ENCODE measurements at regions not wholly inside any gene's neighbourhood (a gene's known extent, or its start where the extent isn't known, plus 50 kb on each side); places are given as distances from the start of the nearest gene placed in this dataset.

DNA sequence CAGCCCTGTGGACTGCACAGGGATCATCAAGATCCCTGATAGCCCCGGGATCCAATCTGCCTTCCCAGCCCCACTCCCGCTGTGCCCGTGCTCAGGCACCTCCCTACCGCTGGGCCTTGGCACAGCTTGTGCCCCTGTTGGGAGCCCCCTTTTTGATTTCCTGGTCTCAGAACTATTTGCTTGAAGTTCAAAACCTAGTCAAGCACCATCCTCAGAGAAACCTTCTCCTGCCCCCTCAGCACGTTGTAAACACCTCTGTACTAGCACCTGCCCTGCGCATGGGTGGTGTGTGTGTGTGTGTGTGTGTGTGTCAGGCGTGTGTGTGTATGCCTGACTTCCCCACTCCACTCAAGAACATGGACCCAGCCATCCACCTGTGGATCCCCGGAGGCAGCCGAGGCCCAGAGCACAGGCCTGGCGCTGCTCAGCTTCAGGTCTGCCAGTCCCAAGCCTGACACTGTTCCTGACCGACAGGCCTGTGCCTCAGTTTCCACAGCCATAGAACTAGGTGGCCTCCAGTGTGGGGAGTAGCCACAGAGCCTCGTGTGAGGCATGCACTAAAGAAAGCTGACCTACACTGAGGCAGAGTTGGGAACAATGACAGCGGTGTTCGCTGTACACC is 65.5 kb downstream of the ADRA2C start:
- H3K36me3 ChIP-seq (ENCODE audit: insufficient read depth, low read length) = no peaks in the 10 kb centered on the region
- no peaks in the 10 kb centered on the region for H3K27me3 ChIP-seq (ENCODE audit: insufficient read depth, low read length, poor library complexity, severe bottlenecking)
- no peak overlapping the region for H3K4me3 ChIP-seq (ENCODE audit: low read length, poor library complexity, severe bottlenecking)
- no peaks in the 10 kb centered on the region for H4K20me1 ChIP-seq (ENCODE audit: insufficient read depth, low read length, poor library complexity, severe bottlenecking)
- no peak overlapping the region for H2AFZ ChIP-seq (ENCODE audit: low read length)
- H3K4me2 ChIP-seq (ENCODE audit: low read depth, low read length, poor library complexity, severe bottlenecking) = no peak overlapping the region
- TF ChIP-seq, protein P1, sequence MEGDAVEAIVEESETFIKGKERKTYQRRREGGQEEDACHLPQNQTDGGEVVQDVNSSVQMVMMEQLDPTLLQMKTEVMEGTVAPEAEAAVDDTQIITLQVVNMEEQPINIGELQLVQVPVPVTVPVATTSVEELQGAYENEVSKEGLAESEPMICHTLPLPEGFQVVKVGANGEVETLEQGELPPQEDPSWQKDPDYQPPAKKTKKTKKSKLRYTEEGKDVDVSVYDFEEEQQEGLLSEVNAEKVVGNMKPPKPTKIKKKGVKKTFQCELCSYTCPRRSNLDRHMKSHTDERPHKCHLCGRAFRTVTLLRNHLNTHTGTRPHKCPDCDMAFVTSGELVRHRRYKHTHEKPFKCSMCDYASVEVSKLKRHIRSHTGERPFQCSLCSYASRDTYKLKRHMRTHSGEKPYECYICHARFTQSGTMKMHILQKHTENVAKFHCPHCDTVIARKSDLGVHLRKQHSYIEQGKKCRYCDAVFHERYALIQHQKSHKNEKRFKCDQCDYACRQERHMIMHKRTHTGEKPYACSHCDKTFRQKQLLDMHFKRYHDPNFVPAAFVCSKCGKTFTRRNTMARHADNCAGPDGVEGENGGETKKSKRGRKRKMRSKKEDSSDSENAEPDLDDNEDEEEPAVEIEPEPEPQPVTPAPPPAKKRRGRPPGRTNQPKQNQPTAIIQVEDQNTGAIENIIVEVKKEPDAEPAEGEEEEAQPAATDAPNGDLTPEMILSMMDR (conservative IDR thresholded peaks at IDR 0.05; ENCODE audit: low read length) = no peak
- no peak for TF ChIP-seq EZH2phosphoT487 (IDR thresholded peaks at IDR 0.05; ENCODE audit: borderline replicate concordance)
- H3K4me1 ChIP-seq (ENCODE audit: insufficient read depth, low read length, poor library complexity, severe bottlenecking) = no peaks in the 10 kb centered on the region
- no peaks in the 10 kb centered on the region for H3K79me2 ChIP-seq (ENCODE audit: insufficient read depth, low read length)
- no peaks in the 10 kb centered on the region for H3F3A ChIP-seq (ENCODE audit: low read depth)
- H3K9me2 ChIP-seq (replicated peaks; ENCODE audit: low read depth, low read length) = no peaks in the 10 kb centered on the region
- H3K9ac ChIP-seq (ENCODE audit: low read depth, low read length, poor library complexity, severe bottlenecking) = no peak overlapping the region
- H3K9me3 ChIP-seq (ENCODE audit: insufficient read depth, low read depth, low read length) = no peaks in the 10 kb centered on the region

DNA sequence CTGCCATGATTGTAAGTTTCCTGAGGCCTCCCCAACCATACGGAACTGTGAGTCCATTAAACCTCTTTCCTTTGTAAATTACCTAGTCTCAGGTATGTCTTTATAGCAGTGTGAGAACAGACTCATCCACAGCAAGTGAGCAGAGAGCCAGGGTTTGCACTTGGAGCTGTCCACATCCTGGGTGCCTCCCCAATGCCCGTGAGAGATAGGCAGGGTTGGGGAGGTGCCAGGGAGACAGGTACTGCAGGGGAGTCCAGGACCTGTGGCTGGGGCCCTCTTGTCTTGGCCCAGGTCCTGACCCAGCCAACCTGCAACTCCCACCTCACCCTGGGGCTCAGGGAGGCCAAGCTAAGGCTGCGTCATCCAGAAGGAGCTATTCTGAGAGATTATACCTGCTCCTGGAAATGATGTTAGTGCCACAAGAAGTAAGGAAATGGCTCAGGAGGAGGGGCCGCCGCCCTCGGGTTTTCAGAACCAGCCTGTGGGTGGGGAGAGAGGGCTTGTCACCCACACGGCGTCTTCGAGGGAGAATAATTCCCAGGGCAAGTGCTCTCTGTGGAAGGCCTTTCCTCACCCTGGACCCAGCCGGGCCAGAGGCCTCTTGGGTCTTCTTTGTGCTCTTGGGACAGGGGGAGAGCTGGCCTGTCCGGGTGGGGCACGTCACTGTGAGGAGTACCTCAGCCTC is 66.5 kb downstream of the ADRA2C start:
- no peaks in the 10 kb centered on the region for H3K27me3 ChIP-seq (ENCODE audit: insufficient read depth, low read length, poor library complexity, severe bottlenecking)
- no peaks in the 10 kb centered on the region for H3K9me2 ChIP-seq (replicated peaks; ENCODE audit: low read depth, low read length)
- H3K4me2 ChIP-seq (ENCODE audit: low read depth, low read length, poor library complexity, severe bottlenecking) = no peak overlapping the region
- H3K36me3 ChIP-seq (ENCODE audit: insufficient read depth, low read length) = no peaks in the 10 kb centered on the region
- H3K79me2 ChIP-seq (ENCODE audit: insufficient read depth, low read length) = no peaks in the 10 kb centered on the region
- no peaks in the 10 kb centered on the region for H3K9me3 ChIP-seq (ENCODE audit: insufficient read depth, low read depth, low read length)
- H3K4me3 ChIP-seq (ENCODE audit: low read length, poor library complexity, severe bottlenecking) = no peak overlapping the region
- TF ChIP-seq, protein P1 (conservative IDR thresholded peaks at IDR 0.05; ENCODE audit: low read length) = no peak
- TF ChIP-seq EZH2phosphoT487 (IDR thresholded peaks at IDR 0.05; ENCODE audit: borderline replicate concordance) = no peak
- no peak overlapping the region for H2AFZ ChIP-seq (ENCODE audit: low read length)
- H3K4me1 ChIP-seq (ENCODE audit: insufficient read depth, low read length, poor library complexity, severe bottlenecking) = no peaks in the 10 kb centered on the region
- H3K9ac ChIP-seq (ENCODE audit: low read depth, low read length, poor library complexity, severe bottlenecking) = no peak overlapping the region
- no peaks in the 10 kb centered on the region for H4K20me1 ChIP-seq (ENCODE audit: insufficient read depth, low read length, poor library complexity, severe bottlenecking)
- H3F3A ChIP-seq (ENCODE audit: low read depth) = no peaks in the 10 kb centered on the region

DNA sequence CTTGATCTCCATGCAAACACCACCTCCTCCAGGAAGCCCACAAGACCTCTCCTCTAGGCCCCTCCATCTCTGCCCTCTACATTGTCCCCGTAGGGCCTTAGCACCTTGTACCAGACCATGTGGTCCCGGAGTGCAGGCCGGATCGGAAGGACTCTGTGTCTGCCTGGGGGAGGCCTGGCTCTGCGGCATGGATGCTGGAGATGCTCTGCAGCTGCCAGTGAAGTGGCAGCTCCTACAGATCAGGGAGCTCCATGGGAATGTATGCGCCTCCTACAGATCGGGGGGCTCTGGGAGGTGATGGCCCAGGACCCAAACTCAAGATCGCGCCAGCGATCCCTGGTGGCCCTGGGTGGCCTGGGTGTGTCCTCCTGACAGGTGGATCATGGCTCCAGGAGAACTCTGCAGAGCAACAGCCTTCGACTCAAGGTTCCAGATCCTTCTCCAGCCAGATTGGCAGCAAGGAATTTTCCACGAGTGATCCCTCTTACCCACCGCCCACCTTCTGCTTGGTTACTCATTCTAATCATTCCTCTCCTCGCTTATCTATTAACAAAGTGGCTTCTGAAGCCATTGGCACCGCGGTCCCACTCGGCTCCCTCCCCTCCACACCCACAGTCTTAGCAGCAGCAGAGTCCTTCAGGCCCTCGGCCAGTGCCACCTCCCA is 67.3 kb downstream of the ADRA2C start:
- Histone ChIP-seq H3K4me1 (ENCODE audit: insufficient read depth, low read length, poor library complexity, severe bottlenecking) (no peaks in the 10 kb centered on the region), H4K20me1 (ENCODE audit: insufficient read depth, low read length, poor library complexity, severe bottlenecking) (no peaks in the 10 kb centered on the region), H3K4me2 (ENCODE audit: low read depth, low read length, poor library complexity, severe bottlenecking) (no peak overlapping the region), H2AFZ (ENCODE audit: low read length) (no peak overlapping the region), H3K79me2 (ENCODE audit: insufficient read depth, low read length) (no peaks in the 10 kb centered on the region), H3K9me3 (ENCODE audit: insufficient read depth, low read depth, low read length) (no peaks in the 10 kb centered on the region), H3K4me3 (ENCODE audit: low read length, poor library complexity, severe bottlenecking) (no peak overlapping the region), H3K9ac (ENCODE audit: low read depth, low read length, poor library complexity, severe bottlenecking) (no peak overlapping the region), H3K9me2 (replicated peaks; ENCODE audit: low read depth, low read length) (no peaks in the 10 kb centered on the region), H3F3A (ENCODE audit: low read depth) (no peaks in the 10 kb centered on the region), H3K36me3 (ENCODE audit: insufficient read depth, low read length) (no peaks in the 10 kb centered on the region), H3K27me3 (ENCODE audit: insufficient read depth, low read length, poor library complexity, severe bottlenecking) (no peaks in the 10 kb centered on the region)
- no peak for TF ChIP-seq EZH2phosphoT487 (IDR thresholded peaks at IDR 0.05; ENCODE audit: borderline replicate concordance)
- TF ChIP-seq, protein P1 (conservative IDR thresholded peaks at IDR 0.05; ENCODE audit: low read length) = no peak

Data from Loucy (cell line).